SK-N-DZ (cell line): ENCODE measurements at regions not wholly inside any gene's neighbourhood (a gene's known extent, or its start where the extent isn't known, plus 50 kb on each side); places are given as distances from the start of the nearest gene placed in this dataset.
A peak's percentile ranks its signal among the peaks of the same experiment; 100 is the strongest.
"Not testable (repeated sequence)": the region's sequence is repeated elsewhere in the genome, so short reads cannot be mapped to it uniquely, and the experiment has no call there.

Source experiments
- DNase-seq: peaks from one replicate; pipeline ENCODE4 v3.0.0-alpha.2; 2015; ENCODE audit warnings: low spot score

- DNase-seq: no peak
Observed at GRCh38 chr5:40141896-40142295, 537.8 kb upstream of the PTGER4 start.

- no peak for DNase-seq
Observed at GRCh38 chr5:40141418-40141817, 538.3 kb upstream of the PTGER4 start.

GRCh38 chr5:40137223-40137622 is 542.5 kb upstream of the PTGER4 start:
- DNase-seq: no peak

GRCh38 chr5:40134883-40135520 is 544.7 kb upstream of the PTGER4 start:
- no peak for DNase-seq

- DNase-seq: peak; percentile 5
Observed at GRCh38 chr5:40124367-40124766, 555.3 kb upstream of the PTGER4 start.

GRCh38 chr5:40121236-40121635 is 558.5 kb upstream of the PTGER4 start:
- no peak for DNase-seq

GRCh38 chr5:40112875-40113274 is 566.8 kb upstream of the PTGER4 start:
- DNase-seq: no peak

GRCh38 chr5:40111036-40111435 is 568.7 kb upstream of the PTGER4 start:
- not testable (repeated sequence) for DNase-seq

GRCh38 chr5:40108764-40109390 is 570.8 kb upstream of the PTGER4 start:
- not testable (repeated sequence) for DNase-seq

GRCh38 chr5:40107786-40108185 is 571.9 kb upstream of the PTGER4 start:
- DNase-seq: not testable (repeated sequence)

GRCh38 chr5:40106847-40107246 is 572.9 kb upstream of the PTGER4 start:
- DNase-seq: no peak

- DNase-seq: no peak
Observed at GRCh38 chr5:40098313-40098712, 581.4 kb upstream of the PTGER4 start.

GRCh38 chr5:40093550-40093949 is 586.2 kb upstream of the PTGER4 start:
- no peak for DNase-seq

GRCh38 chr5:40089269-40089668 is 590.4 kb upstream of the PTGER4 start:
- no peak for DNase-seq

GRCh38 chr5:40084614-40085013 is 595.1 kb upstream of the PTGER4 start:
- DNase-seq: no peak

GRCh38 chr5:40082313-40082712 is 597.4 kb upstream of the PTGER4 start:
- no peak for DNase-seq

GRCh38 chr5:40080191-40080590 is 599.5 kb upstream of the PTGER4 start:
- no peak for DNase-seq

- no peak for DNase-seq
Observed at GRCh38 chr5:40078898-40079575, 600.7 kb upstream of the PTGER4 start.

- DNase-seq: no peak
Observed at GRCh38 chr5:40074826-40075225, 604.9 kb upstream of the PTGER4 start.

GRCh38 chr5:40073927-40074326 is 605.8 kb upstream of the PTGER4 start:
- no peak for DNase-seq

- DNase-seq: no peak
Observed at GRCh38 chr5:40071870-40072269, 607.8 kb upstream of the PTGER4 start.

GRCh38 chr5:40066616-40067015 is 613.1 kb upstream of the PTGER4 start:
- DNase-seq: no peak

- DNase-seq: no peak
Observed at GRCh38 chr5:40052808-40053207, 626.9 kb upstream of the PTGER4 start.
